Gastrocnemius medialis (tissue), 4 donors: ENCODE measurements at regions not wholly inside any gene's neighbourhood (a gene's known extent, or its start where the extent isn't known, plus 50 kb on each side); places are given as distances from the start of the nearest gene placed in this dataset.

ENCODE experiments used
- POLR2A ChIP-seq, 2 donors: fragments of 450-650 bp; IDR thresholded peaks; one replicate each; pipeline ENCODE4 v1.6.1; 2017; ENCODE audit warnings: antibody characterized with exemption in 2 of 2, mild to moderate bottlenecking in 2 of 2, moderate library complexity in 2 of 2
- TF ChIP-seq, protein P1 (sequence below), 5 experiments: fragments of 450-650 bp in 3 of 5; fragments of 200-600 bp in 2 of 5; sonication (generic) in 2 of 5; IDR thresholded peaks in 4 of 5; conservative IDR thresholded peaks in 1 of 5; 1 replicate in 4 of 5; 2 replicates in 1 of 5; pipeline ENCODE4 v1.5.1; 2016 to 2019; ENCODE audit warnings: antibody characterized with exemption in 5 of 5, mild to moderate bottlenecking in 3 of 5, moderate library complexity in 3 of 5

DNA sequence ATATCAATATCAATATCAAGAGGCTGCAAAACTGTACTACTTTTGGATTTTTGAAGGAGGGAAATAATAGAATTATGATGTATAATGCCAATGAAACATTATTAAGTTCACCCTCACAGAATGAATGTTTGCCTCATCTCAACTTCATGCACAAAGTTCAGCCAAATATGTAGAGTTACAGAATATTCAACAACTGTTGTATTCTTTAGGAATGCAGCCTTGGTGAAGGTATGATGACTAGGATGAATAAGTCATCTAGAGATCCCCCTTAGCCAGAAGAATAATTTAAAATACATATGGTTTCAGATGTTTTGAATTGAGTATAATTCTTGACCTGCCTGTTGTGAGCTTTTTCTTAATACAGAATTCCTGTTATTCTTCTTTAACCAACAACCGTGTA lies 308.3 kb downstream of the COX7C start:
- TF ChIP-seq, protein P1, sequence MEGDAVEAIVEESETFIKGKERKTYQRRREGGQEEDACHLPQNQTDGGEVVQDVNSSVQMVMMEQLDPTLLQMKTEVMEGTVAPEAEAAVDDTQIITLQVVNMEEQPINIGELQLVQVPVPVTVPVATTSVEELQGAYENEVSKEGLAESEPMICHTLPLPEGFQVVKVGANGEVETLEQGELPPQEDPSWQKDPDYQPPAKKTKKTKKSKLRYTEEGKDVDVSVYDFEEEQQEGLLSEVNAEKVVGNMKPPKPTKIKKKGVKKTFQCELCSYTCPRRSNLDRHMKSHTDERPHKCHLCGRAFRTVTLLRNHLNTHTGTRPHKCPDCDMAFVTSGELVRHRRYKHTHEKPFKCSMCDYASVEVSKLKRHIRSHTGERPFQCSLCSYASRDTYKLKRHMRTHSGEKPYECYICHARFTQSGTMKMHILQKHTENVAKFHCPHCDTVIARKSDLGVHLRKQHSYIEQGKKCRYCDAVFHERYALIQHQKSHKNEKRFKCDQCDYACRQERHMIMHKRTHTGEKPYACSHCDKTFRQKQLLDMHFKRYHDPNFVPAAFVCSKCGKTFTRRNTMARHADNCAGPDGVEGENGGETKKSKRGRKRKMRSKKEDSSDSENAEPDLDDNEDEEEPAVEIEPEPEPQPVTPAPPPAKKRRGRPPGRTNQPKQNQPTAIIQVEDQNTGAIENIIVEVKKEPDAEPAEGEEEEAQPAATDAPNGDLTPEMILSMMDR (IDR thresholded peaks at IDR 0.05 in 4 of 5, conservative IDR thresholded peaks at IDR 0.05 in 1 of 5), result no peak
- no peak for TF ChIP-seq POLR2A (IDR thresholded peaks at IDR 0.05)
